GM10266 (cell line): ENCODE measurements at regions not wholly inside any gene's neighbourhood (a gene's known extent, or its start where the extent isn't known, plus 50 kb on each side); places are given as distances from the start of the nearest gene placed in this dataset.

ENCODE experiments used
- DNase-seq: peaks from one replicate; pipeline ENCODE4 v3.0.0; 2012; ENCODE audit errors: extremely low spot score
- CTCF ChIP-seq: IDR thresholded peaks from 2 replicates; pipeline ENCODE4 v1.5.1; 2012; ENCODE audit warnings: mild to moderate bottlenecking, low read depth; ENCODE audit not compliant: control insufficient read depth, insufficient read depth; ENCODE audit errors: missing control alignments

DNA sequence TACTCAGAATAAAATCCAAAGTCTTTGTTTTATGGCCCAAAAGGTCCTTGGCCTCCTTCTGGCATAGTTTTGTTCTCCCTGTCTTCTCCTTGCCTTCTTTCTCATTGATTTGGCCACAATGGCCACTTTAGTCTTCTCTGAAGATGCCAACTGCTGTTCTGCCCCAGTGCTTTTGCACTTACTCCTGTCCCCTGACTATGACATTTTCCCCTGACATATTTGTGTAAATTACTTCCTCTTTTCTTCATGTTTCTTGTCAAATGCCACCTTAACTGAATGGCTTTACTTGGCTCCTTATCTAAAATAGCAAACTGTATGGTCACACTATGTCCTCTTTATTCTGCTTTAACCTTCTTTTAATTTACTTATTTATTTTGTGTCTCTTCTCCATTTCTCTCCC is 484.7 kb upstream of the ARRDC3 start:
- no peak for TF ChIP-seq CTCF
- DNase-seq = no peak

- no peak for TF ChIP-seq CTCF
- DNase-seq = no peak
Measured at GRCh38 chr5:91865915-91866314, 482.8 kb upstream of the ARRDC3 start.

GRCh38 chr5:91864962-91865361 is 481.8 kb upstream of the ARRDC3 start:
- TF ChIP-seq CTCF = no peak

GRCh38 chr5:91851670-91852069 is 468.6 kb upstream of the ARRDC3 start:
- DNase-seq = no peak
- TF ChIP-seq CTCF = no peak

More at GRCh38 chr5:91864962-91865361, 481.8 kb upstream of the ARRDC3 start:
- DNase-seq = no peak

- no peak for DNase-seq
- TF ChIP-seq CTCF = no peak
Measured at GRCh38 chr5:91850031-91850430, 466.9 kb upstream of the ARRDC3 start.

GRCh38 chr5:91849069-91849468 is 466.0 kb upstream of the ARRDC3 start:
- TF ChIP-seq CTCF = no peak
- DNase-seq = no peak

- TF ChIP-seq CTCF = no peak
- no peak for DNase-seq
Measured at GRCh38 chr5:91848453-91848852, 465.3 kb upstream of the ARRDC3 start.
